Transverse colon (tissue), 4 donors: ENCODE measurements at regions not wholly inside any gene's neighbourhood (a gene's known extent, or its start where the extent isn't known, plus 50 kb on each side); places are given as distances from the start of the nearest gene placed in this dataset.

Experiments
- DNase-seq: peaks from one replicate; pipeline ENCODE4 v3.0.0-alpha.2; 2019
- H3K27ac ChIP-seq, 4 donors: fragments of 200-600 bp; sonication (generic); 2 replicates each; pipeline ENCODE4 v1.5.1; 2016 to 2018; ENCODE audit warnings: inconsistent platforms in 4 of 4
- H3K27me3 ChIP-seq: fragments of 200-600 bp; sonication (generic); 2 replicates; pipeline ENCODE4 v1.5.1; 2017; ENCODE audit warnings: inconsistent platforms
- H3K36me3 ChIP-seq, 4 donors: fragments of 200-600 bp; sonication (generic); 2 replicates each; pipeline ENCODE4 v1.5.1; 2017 to 2019; ENCODE audit warnings: inconsistent platforms in 4 of 4
- H3K4me1 ChIP-seq, 4 donors: fragments of 200-600 bp; sonication (generic); 2 replicates each; pipeline ENCODE4 v1.5.1; 2017 to 2020; ENCODE audit warnings: inconsistent platforms in 4 of 4
- H3K4me3 ChIP-seq, 4 donors: fragments of 200-600 bp; sonication (generic); 1 replicate in 1 of 4; 2 replicates in 3 of 4; pipeline versions ENCODE4 v1.5.1 to v1.6.1; 2017 to 2019; ENCODE audit warnings: inconsistent platforms in 4 of 4
- H3K9me3 ChIP-seq, 2 donors: fragments of 200-600 bp; sonication (generic); 2 replicates each; pipeline ENCODE4 v1.5.1; 2017 to 2019; ENCODE audit warnings: inconsistent platforms in 2 of 2
- EP300 ChIP-seq: sonication (generic); formaldehyde crosslinking; IDR thresholded peaks from one replicate; pipeline ENCODE4 v1.6.1; 2017; ENCODE audit warnings: antibody characterized with exemption, low read depth
- POLR2A ChIP-seq: fragments of 450-650 bp; IDR thresholded peaks from one replicate; pipeline ENCODE4 v1.6.1; 2016; ENCODE audit warnings: antibody characterized with exemption, mild to moderate bottlenecking, moderate library complexity
- POLR2AphosphoS5 ChIP-seq, 3 donors: sonication (generic); formaldehyde crosslinking; IDR thresholded peaks; one replicate each; pipeline ENCODE4 v1.6.1; 2016; ENCODE audit warnings: antibody characterized with exemption in 3 of 3
- WGBS, 2 donors: methylation state at CpG; one replicate each; pipeline ENCODE4 v1.1.5; 2018; ENCODE audit warnings: low coverage in 1 of 2; 5-methylcytosine and 5-hydroxymethylcytosine counted together
- in situ Hi-C, 4 donors: fragments of 200-750 bp; cut with MboI; loops; one replicate each; pipeline versions ENCODE4 v1.15.0 to v1.15.1; 2017; ENCODE audit warnings: low sequenced_read_pairs in 3 of 4, low pct_ligation_motif_present in 1 of 4, low pct_unique_long_range_greater_than_20kb in 1 of 4
- intact Hi-C: fragments of 100-400 bp; cut with DNase I; formaldehyde crosslinking; loops from one replicate; pipeline ENCODE4 v1.15.1; 2023; ENCODE audit warnings: low total_unique reads
- TF ChIP-seq, protein P1 (sequence below), 5 experiments: fragments of 200-600 bp in 3 of 5; fragments of 450-650 bp in 2 of 5; sonication (generic) in 3 of 5; IDR thresholded peaks; 1 replicate in 2 of 5; 2 replicates in 3 of 5; pipeline ENCODE4 v1.5.1; 2016 to 2017; ENCODE audit warnings: antibody characterized with exemption in 5 of 5, inconsistent platforms in 3 of 5, mild to moderate bottlenecking in 2 of 5, moderate library complexity in 1 of 5

DNA sequence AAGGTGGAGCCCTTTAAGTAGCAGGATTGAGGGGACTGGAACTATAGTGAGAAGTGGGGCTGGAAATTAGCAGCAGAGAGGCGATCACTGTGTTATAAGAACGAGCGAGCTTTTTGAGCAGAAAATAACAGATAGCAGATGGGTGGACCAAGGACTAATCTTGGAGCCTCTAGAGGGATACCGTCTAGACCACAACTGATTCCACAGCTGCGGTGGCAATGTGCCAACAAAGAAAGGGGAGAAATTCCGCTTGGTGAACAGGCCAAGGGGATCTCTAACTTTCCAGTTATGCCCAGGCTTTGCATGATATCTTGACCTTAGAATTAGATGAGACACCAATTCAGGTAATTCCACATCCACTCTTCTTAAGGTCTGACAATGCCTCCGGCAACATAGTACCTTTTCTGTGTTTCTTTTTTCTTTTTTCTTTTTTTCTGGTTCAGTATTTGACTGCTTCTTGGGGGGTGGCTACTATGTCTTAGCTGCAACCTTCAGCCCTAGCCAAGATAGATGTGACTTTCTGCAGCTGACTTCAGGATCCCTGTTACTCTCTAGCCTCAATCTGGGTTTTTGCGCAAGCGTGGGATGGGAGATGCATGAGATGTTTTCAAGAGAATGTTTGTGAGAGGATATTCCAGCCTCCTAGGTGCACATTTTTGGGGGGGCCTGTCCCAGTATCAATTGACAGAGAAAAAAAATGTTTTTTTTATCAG lies 143.4 kb upstream of the CPSF6 start:
- Histone ChIP-seq H3K36me3 (no peaks in the 10 kb centered on the region), H3K27me3 (no peaks in the 10 kb centered on the region), H3K27ac (no peak overlapping the region), H3K4me3 (no peak overlapping the region), H3K9me3 (no peaks in the 10 kb centered on the region), H3K4me1 (no peaks in the 10 kb centered on the region)
- WGBS, 2 donors = 79 to 87% methylated on average over 8 to 9 of the region's 9 CpGs
- no peak for DNase-seq
- intact Hi-C loops (no loop called here), in situ Hi-C loops (no loop called here)
- TF ChIP-seq EP300 (no peak), POLR2AphosphoS5 (IDR thresholded peaks at IDR 0.05) (no peak), POLR2A (no peak)
- TF ChIP-seq, protein P1, sequence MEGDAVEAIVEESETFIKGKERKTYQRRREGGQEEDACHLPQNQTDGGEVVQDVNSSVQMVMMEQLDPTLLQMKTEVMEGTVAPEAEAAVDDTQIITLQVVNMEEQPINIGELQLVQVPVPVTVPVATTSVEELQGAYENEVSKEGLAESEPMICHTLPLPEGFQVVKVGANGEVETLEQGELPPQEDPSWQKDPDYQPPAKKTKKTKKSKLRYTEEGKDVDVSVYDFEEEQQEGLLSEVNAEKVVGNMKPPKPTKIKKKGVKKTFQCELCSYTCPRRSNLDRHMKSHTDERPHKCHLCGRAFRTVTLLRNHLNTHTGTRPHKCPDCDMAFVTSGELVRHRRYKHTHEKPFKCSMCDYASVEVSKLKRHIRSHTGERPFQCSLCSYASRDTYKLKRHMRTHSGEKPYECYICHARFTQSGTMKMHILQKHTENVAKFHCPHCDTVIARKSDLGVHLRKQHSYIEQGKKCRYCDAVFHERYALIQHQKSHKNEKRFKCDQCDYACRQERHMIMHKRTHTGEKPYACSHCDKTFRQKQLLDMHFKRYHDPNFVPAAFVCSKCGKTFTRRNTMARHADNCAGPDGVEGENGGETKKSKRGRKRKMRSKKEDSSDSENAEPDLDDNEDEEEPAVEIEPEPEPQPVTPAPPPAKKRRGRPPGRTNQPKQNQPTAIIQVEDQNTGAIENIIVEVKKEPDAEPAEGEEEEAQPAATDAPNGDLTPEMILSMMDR (IDR thresholded peaks at IDR 0.05) = no peak

- TF ChIP-seq EP300 (no peak), POLR2AphosphoS5 (IDR thresholded peaks at IDR 0.05) (no peak), POLR2A (no peak)
- TF ChIP-seq, protein P1 (IDR thresholded peaks at IDR 0.05) = no peak
- in situ Hi-C loops = no loop called here
- Histone ChIP-seq H3K27ac (no peak overlapping the region), H3K9me3 (no peaks in the 10 kb centered on the region), H3K4me3 (no peak overlapping the region), H3K27me3 (no peaks in the 10 kb centered on the region), H3K4me1 (no peaks in the 10 kb centered on the region), H3K36me3 (no peaks in the 10 kb centered on the region)
- DNase-seq = no peak
- intact Hi-C loops = no loop called here
- 70% methylated on average over 1 of the region's 1 CpG; no CpG with 5 or more reads in 1 of the 2 donors for WGBS, 2 donors
Observed at GRCh38 chr12:69096669-69097335, 142.6 kb upstream of the CPSF6 start.

DNA sequence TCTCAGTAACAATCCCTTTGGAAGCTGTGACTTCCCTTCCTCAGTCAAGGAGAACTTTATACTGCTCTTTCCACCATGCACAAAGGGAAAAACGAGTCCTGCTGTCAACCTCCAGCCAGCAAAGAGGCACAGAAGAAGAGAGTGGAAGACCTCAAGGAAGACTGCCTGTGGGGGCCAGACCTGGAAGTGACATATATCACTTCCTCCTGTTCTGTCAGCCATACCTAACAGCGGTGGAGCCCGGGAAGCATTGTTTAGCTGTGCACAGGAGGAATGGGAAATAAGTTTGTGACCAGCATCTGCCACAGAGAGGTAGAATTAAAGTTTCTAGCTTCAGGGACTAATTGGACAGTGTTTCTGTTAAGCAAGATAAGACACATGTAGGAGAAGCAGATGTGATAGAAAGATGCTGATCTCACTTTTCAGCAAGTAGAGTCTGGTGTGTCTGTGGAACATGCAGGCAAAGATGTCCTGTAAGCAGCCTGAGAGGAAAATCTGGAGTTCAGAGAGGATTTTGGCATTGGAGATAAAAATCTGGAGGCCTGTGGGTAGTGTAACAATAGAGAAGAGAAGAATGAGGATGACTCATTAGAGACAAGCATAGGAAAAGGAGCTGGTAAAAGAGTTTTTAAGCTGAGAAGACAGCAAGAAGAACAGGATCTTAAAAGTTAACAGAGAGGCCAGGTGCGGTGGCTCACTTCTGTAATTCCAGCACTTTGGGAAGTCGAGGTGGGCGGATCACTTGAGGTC lies 141.6 kb upstream of the CPSF6 start:
- WGBS, 2 donors = 84% methylated on average over 6 of the region's 6 CpGs; no CpG with 5 or more reads in 1 of the 2 donors
- H3K27me3 ChIP-seq = no peaks in the 10 kb centered on the region
- DNase-seq = no peak
- no peak overlapping the region for H3K27ac ChIP-seq
- TF ChIP-seq, protein P1 (IDR thresholded peaks at IDR 0.05) = no peak
- TF ChIP-seq EP300 (no peak), POLR2AphosphoS5 (IDR thresholded peaks at IDR 0.05) (no peak), POLR2A (no peak)
- no peak overlapping the region for H3K4me3 ChIP-seq
- intact Hi-C loops (no loop called here), in situ Hi-C loops (no loop called here)
- H3K9me3 ChIP-seq = no peaks in the 10 kb centered on the region
- no peaks in the 10 kb centered on the region for H3K36me3 ChIP-seq
- peaks cover 0 to 2% (median 0%) of the 10 kb centered on the region in 4 donors for H3K4me1 ChIP-seq

- Histone ChIP-seq H3K4me3 (no peak overlapping the region), H3K36me3 (no peaks in the 10 kb centered on the region), H3K27me3 (no peaks in the 10 kb centered on the region), H3K9me3 (no peaks in the 10 kb centered on the region), H3K27ac (no peak overlapping the region), H3K4me1 (peaks cover 0 to 5% (median 0%) of the 10 kb centered on the region in 4 donors)
- in situ Hi-C loops = no loop called here
- TF ChIP-seq, protein P1 (IDR thresholded peaks at IDR 0.05) = no peak
- TF ChIP-seq POLR2AphosphoS5 (IDR thresholded peaks at IDR 0.05) (no peak), EP300 (no peak)
- intact Hi-C loops = no loop called here
- DNase-seq = no peak
- WGBS, 2 donors = 69 to 72% methylated on average over 8 to 9 of the region's 9 CpGs
Observed at GRCh38 chr12:69099201-69099837, 140.1 kb upstream of the CPSF6 start.
